Heart left ventricle (tissue), 16 donors: ENCODE measurements at regions not wholly inside any gene's neighbourhood (a gene's known extent, or its start where the extent isn't known, plus 50 kb on each side); places are given as distances from the start of the nearest gene placed in this dataset.

Source experiments
- ATAC-seq, 4 donors: fragments of 200-7000 bp; cut with Tn5 transposase; one replicate each; pipeline ENCODE4 v1.9.1; 2020 to 2022; ENCODE audit warnings: moderate library complexity in 4 of 4, mild to moderate bottlenecking in 3 of 4, moderate number of reproducible peaks in 1 of 4
- DNase-seq, 5 donors: peaks; one replicate each; pipeline ENCODE4 v3.0.0-alpha.2; 2020
- H3K27ac ChIP-seq, 12 donors: fragments of 200-600 bp; sonication (generic) in 4 of 12; one replicate each; pipeline versions ENCODE4 v1.5.0 to v1.8.0; 2016 to 2022; ENCODE audit warnings: mild to moderate bottlenecking in 2 of 12
- H3K27me3 ChIP-seq, 9 donors: fragments of 200-600 bp; sonication (generic) in 2 of 9; one replicate each; pipeline versions ENCODE4 v1.5.1 to v1.8.0; 2016 to 2022; ENCODE audit warnings: mild to moderate bottlenecking in 3 of 9
- H3K36me3 ChIP-seq, 9 donors: fragments of 200-600 bp; sonication (generic) in 2 of 9; one replicate each; pipeline versions ENCODE4 v1.5.0 to v1.8.0; 2018 to 2022; ENCODE audit warnings: mild to moderate bottlenecking in 2 of 9
- H3K4me1 ChIP-seq, 12 donors: fragments of 200-600 bp; sonication (generic) in 4 of 12; one replicate each; pipeline versions ENCODE4 v1.5.0 to v1.8.0; 2016 to 2022; ENCODE audit warnings: mild to moderate bottlenecking in 3 of 12
- H3K4me3 ChIP-seq, 12 donors: fragments of 200-600 bp; sonication (generic) in 4 of 12; one replicate each; pipeline versions ENCODE4 v1.5.0 to v1.8.0; 2017 to 2022; ENCODE audit warnings: mild to moderate bottlenecking in 9 of 12, moderate library complexity in 4 of 12
- H3K9me3 ChIP-seq, 12 donors: fragments of 200-600 bp; sonication (generic) in 4 of 12; one replicate each; pipeline versions ENCODE4 v1.5.0 to v1.8.0; 2016 to 2022; ENCODE audit warnings: mild to moderate bottlenecking in 1 of 12
- CTCF ChIP-seq, 12 donors: fragments of 200-600 bp; sonication (generic) in 4 of 12; IDR thresholded peaks; one replicate each; pipeline versions ENCODE4 v1.5.0 to v1.8.0; 2018 to 2022; ENCODE audit warnings: antibody characterized with exemption in 12 of 12, mild to moderate bottlenecking in 5 of 12
- POLR2A ChIP-seq, 2 donors: fragments of 450-650 bp; IDR thresholded peaks; one replicate each; pipeline ENCODE4 v1.6.1; 2017; ENCODE audit warnings: antibody characterized with exemption in 2 of 2, mild to moderate bottlenecking in 2 of 2, moderate library complexity in 2 of 2
- WGBS, 4 donors: extraction: QIAGEN DNeasy Blood & Tissue Kit in 2 of 4; methylation state at CpG; one replicate each; pipeline versions ENCODE4 v1.1.5 to v1.1.7; 2013 to 2018; 5-methylcytosine and 5-hydroxymethylcytosine counted together
- intact Hi-C, 10 donors: fragments of 100-400 bp; cut with DNase I; formaldehyde crosslinking; loops; one replicate each; pipeline versions ENCODE4 v1.11.1 to v1.14.2; 2022
- donor health status: ischemic (EF 13 %, LVEDD 7.1; RV severe dilation, severe dysfunction).
- donor health status: healthy with polysubstance abuse.
- donor health status: DM: no; HTN: yes; CAD: no.
- donor health status: DM: no; HTN: no; CAD: no.
- donor health status: ischemic (EF 25% LVEDD 6.9; RV normal size, moderate dysfunction).
- donor health status: ischemic (EF 25% LVEDD 5.7; RV mildly dilated, moderate dysfunction).
- donor health status: healthy.
- donor health status: DM: yes; HTN: yes; CAD: no.
- donor health status: ischemic (EF 35%, LVEDD 5.7; RV mildly dilated, moderate dysfunction).
- donor health status: nonischemic (EF 11% LVEDD 7.7; RV severe dilation, severe dysfunction).
- donor health status: DM: yes; HTN: yes; CAD: no.
- donor health status: PGD.
- donor health status: ischemic (EF 29% LVEDD 5.4; RV normal size, mild dysfunction).
- donor health status: nonischemic (EF 23%, LVEDD 6.1; RV moderate dilation, normal function).

GRCh38 chr7:27359181-27360125, 116.9 kb downstream of the EVX1 start:
- no peak overlapping the region for H3K4me3 ChIP-seq
- peaks cover 0 to 13% (median 0%) of the 10 kb centered on the region in 9 donors for H3K27me3 ChIP-seq
- no peaks in the 10 kb centered on the region for H3K9me3 ChIP-seq
- intact Hi-C loops, result no loop called here
- no peak for TF ChIP-seq CTCF (IDR thresholded peaks at IDR 0.05)
- no peak for TF ChIP-seq POLR2A (IDR thresholded peaks at IDR 0.05)
- no peak for DNase-seq
- peaks cover 0 to 7% (median 0%) of the 10 kb centered on the region in 12 donors for H3K4me1 ChIP-seq
- H3K36me3 ChIP-seq, result no peaks in the 10 kb centered on the region
- no peak for ATAC-seq
- H3K27ac ChIP-seq, result peak overlapping the region in 1 of 12 donors; percentile 82
- 86 to 91% (median 88%) methylated on average over 9 of the region's 9 CpGs for WGBS, 4 donors

GRCh38 chr7:27361522-27361921, 118.9 kb downstream of the EVX1 start:
- Histone ChIP-seq H3K36me3 (no peaks in the 10 kb centered on the region), H3K9me3 (no peaks in the 10 kb centered on the region), H3K4me3 (no peak overlapping the region), H3K27me3 (peaks cover 0 to 6% (median 0%) of the 10 kb centered on the region in 9 donors), H3K27ac (no peak overlapping the region), H3K4me1 (peaks cover 0 to 18% (median 1%) of the 10 kb centered on the region in 12 donors)
- 66 to 78% (median 74%) methylated on average over 10 of the region's 10 CpGs for WGBS, 4 donors
- TF ChIP-seq CTCF (IDR thresholded peaks at IDR 0.05) (no peak), POLR2A (IDR thresholded peaks at IDR 0.05) (no peak)
- no peak for ATAC-seq
- intact Hi-C loops, result no loop called here
- DNase-seq, result no peak

GRCh38 chr7:27362026-27362425, 119.4 kb downstream of the EVX1 start:
- Histone ChIP-seq H3K9me3 (no peaks in the 10 kb centered on the region), H3K27ac (no peak overlapping the region), H3K27me3 (peaks cover 0 to 6% (median 0%) of the 10 kb centered on the region in 9 donors), H3K36me3 (no peaks in the 10 kb centered on the region), H3K4me3 (no peak overlapping the region), H3K4me1 (peaks cover 0 to 18% (median 1%) of the 10 kb centered on the region in 12 donors)
- intact Hi-C loops, result no loop called here
- ATAC-seq (no peak), DNase-seq (no peak)
- TF ChIP-seq POLR2A (IDR thresholded peaks at IDR 0.05), result no peak
- no peak for TF ChIP-seq CTCF (IDR thresholded peaks at IDR 0.05)
- WGBS, 4 donors, result 90 to 93% (median 91%) methylated on average over 4 of the region's 4 CpGs

- no peaks in the 10 kb centered on the region for H3K9me3 ChIP-seq
- peak overlapping the region; percentile 7 to 77 (median 67) for H3K27ac ChIP-seq
- no peaks in the 10 kb centered on the region for H3K36me3 ChIP-seq
- peak in 4 of 5 donors; percentile 26 to 76 (median 55) for DNase-seq
- TF ChIP-seq CTCF (IDR thresholded peaks at IDR 0.05) (no peak), POLR2A (IDR thresholded peaks at IDR 0.05) (no peak)
- peak overlapping the region in 6 of 12 donors; percentile 6 to 34 (median 14) for H3K4me3 ChIP-seq
- 56 to 78% (median 65%) methylated on average over 4 of the region's 4 CpGs for WGBS, 4 donors
- no peaks in the 10 kb centered on the region for H3K27me3 ChIP-seq
- ATAC-seq, result peak; percentile 47 to 92 (median 68)
- H3K4me1 ChIP-seq, result peaks cover 0 to 18% (median 1%) of the 10 kb centered on the region in 12 donors
- intact Hi-C loops, result no loop called here
Measured at GRCh38 chr7:27364344-27364758, 121.7 kb downstream of the EVX1 start.
